SU-DHL-6 (cell line): ENCODE measurements at regions not wholly inside any gene's neighbourhood (a gene's known extent, or its start where the extent isn't known, plus 50 kb on each side); places are given as distances from the start of the nearest gene placed in this dataset.

Experiments
- CTCF ChIP-seq: fragments of 200-600 bp; sonication (generic); IDR thresholded peaks from one replicate; pipeline ENCODE4 v1.5.1; 2017; ENCODE audit warnings: antibody characterized with exemption, mild to moderate bottlenecking, low read length, moderate library complexity; ENCODE audit not compliant: insufficient read depth, poor library complexity, severe bottlenecking
- EZH2phosphoT487 ChIP-seq: fragments of 200-600 bp; sonication (generic), shearing (Covaris generic); conservative IDR thresholded peaks from 2 replicates; pipeline ENCODE4 v1.6.1; 2018; ENCODE audit warnings: mild to moderate bottlenecking, antibody characterized with exemption, low read length, moderate library complexity, mixed read lengths

DNA sequence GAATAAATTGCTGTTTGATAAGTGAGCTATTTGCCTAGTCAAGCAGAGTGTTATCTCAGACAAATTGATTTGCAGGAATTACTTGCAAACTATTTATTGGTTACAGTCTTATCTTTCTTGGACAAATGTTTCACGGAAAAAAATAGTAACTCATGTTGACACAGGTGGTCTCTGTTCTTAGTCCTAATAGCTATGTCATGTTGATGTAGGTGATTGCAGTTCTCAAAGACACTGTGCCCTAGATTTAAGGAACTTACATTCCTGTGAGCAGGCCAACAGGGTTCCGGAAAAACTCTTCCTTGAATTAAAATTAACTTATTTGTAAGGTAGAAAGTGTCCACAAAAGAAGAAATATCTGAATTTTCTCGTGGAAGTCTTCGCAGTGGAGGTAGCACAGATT, 109.6 kb upstream of the SLCO6A1 start:
- no peak for TF ChIP-seq CTCF
- no peak for TF ChIP-seq EZH2phosphoT487
